HEK293T (cell line): ENCODE measurements at regions not wholly inside any gene's neighbourhood (a gene's known extent, or its start where the extent isn't known, plus 50 kb on each side); places are given as distances from the start of the nearest gene placed in this dataset.
"Not testable (repeated sequence)": the region's sequence is repeated elsewhere in the genome, so short reads cannot be mapped to it uniquely, and the experiment has no call there.

Source experiments
- ARNT ChIP-seq: fragments of 450-650 bp; IDR thresholded peaks from 2 replicates; pipeline ENCODE4 v1.6.1; 2017; ENCODE audit warnings: mild to moderate bottlenecking
- FOXK2 ChIP-seq: fragments of 450-650 bp; IDR thresholded peaks from 2 replicates; pipeline ENCODE4 v1.6.1; 2016; ENCODE audit warnings: mild to moderate bottlenecking
- NFRKB ChIP-seq: fragments of 450-650 bp; IDR thresholded peaks from 2 replicates; pipeline ENCODE4 v1.6.1; 2016; ENCODE audit warnings: mild to moderate bottlenecking, moderate library complexity
- SP1 ChIP-seq: fragments of 450-650 bp; IDR thresholded peaks from 2 replicates; pipeline ENCODE4 v1.6.1; 2017
- SUZ12 ChIP-seq: fragments of 450-650 bp; IDR thresholded peaks from 2 replicates; pipeline ENCODE4 v1.6.1; 2016; ENCODE audit warnings: mild to moderate bottlenecking
- ZNF384 ChIP-seq: fragments of 450-650 bp; IDR thresholded peaks from 2 replicates; pipeline ENCODE4 v1.6.1; 2016

DNA sequence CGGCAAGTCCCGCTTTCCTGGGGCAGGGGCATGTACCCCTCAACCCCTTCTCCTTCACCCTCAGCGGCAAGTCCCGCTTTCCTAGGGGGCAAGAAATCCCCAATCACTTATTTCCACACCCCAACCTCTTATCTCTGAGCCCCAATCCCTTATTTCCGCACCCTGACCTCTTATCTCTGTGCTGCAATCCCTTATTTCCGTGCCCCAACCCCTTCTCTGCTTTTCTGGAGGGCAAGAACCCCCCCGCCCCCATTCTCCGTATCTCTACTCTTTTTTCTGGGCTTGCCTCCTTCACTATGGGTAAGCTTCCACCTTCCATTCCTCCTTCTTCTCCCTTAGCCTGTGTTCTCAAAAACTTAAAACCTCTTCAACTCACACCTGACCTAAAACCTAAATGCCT is 156.9 kb upstream of the CNOT2 start:
- not testable (repeated sequence) for TF ChIP-seq FOXK2, ZNF384, SUZ12, ARNT, NFRKB, SP1
